Uterus (tissue), 3 donors: ENCODE measurements at regions not wholly inside any gene's neighbourhood (a gene's known extent, or its start where the extent isn't known, plus 50 kb on each side); places are given as distances from the start of the nearest gene placed in this dataset.

Experiments
- DNase-seq, 2 donors: peaks; one replicate each; pipeline ENCODE4 v3.0.0-alpha.2; 2019 to 2020
- H3K27ac ChIP-seq, 2 donors: fragments of 200-600 bp; sonication (generic); 1 replicate in 1 of 2; 2 replicates in 1 of 2; pipeline ENCODE4 v1.5.1; 2016 to 2018
- H3K27me3 ChIP-seq, 2 donors: fragments of 200-600 bp; sonication (generic); one replicate each; pipeline ENCODE4 v1.5.1; 2018 to 2019; ENCODE audit warnings: control low read depth in 1 of 2
- H3K36me3 ChIP-seq, 2 donors: fragments of 200-600 bp; sonication (generic); one replicate each; pipeline ENCODE4 v1.5.1; 2019; ENCODE audit warnings: control low read depth in 1 of 2
- H3K4me1 ChIP-seq, 2 donors: fragments of 200-600 bp; sonication (generic); one replicate each; pipeline ENCODE4 v1.5.1; 2018 to 2019; ENCODE audit warnings: control low read depth in 1 of 2
- H3K4me3 ChIP-seq, 2 donors: fragments of 200-600 bp; sonication (generic); 1 replicate in 1 of 2; 2 replicates in 1 of 2; pipeline ENCODE4 v1.5.1; 2018 to 2019; ENCODE audit warnings: mild to moderate bottlenecking in 1 of 2
- H3K9me3 ChIP-seq, 2 donors: fragments of 200-600 bp; sonication (generic); one replicate each; pipeline ENCODE4 v1.5.1; 2019; ENCODE audit warnings: control low read depth in 1 of 2
- POLR2A ChIP-seq, 2 donors: fragments of 450-650 bp; IDR thresholded peaks; one replicate each; pipeline ENCODE4 v1.6.1; 2016; ENCODE audit warnings: antibody characterized with exemption in 2 of 2, mild to moderate bottlenecking in 1 of 2, moderate library complexity in 1 of 2
- intact Hi-C: fragments of 100-400 bp; cut with DNase I; formaldehyde crosslinking; loops from one replicate; pipeline ENCODE4 v1.15.1; 2023; ENCODE audit warnings: low total_unique reads
- TF ChIP-seq, protein P1 (sequence below), 4 experiments: fragments of 200-600 bp in 2 of 4; fragments of 450-650 bp in 2 of 4; sonication (generic) in 2 of 4; IDR thresholded peaks; one replicate each; pipeline ENCODE4 v1.5.1; 2016 to 2019; ENCODE audit warnings: antibody characterized with exemption in 4 of 4, mild to moderate bottlenecking in 2 of 4, moderate library complexity in 1 of 4
- donor health status: DM: yes; HTN: yes; CAD: no.

DNA sequence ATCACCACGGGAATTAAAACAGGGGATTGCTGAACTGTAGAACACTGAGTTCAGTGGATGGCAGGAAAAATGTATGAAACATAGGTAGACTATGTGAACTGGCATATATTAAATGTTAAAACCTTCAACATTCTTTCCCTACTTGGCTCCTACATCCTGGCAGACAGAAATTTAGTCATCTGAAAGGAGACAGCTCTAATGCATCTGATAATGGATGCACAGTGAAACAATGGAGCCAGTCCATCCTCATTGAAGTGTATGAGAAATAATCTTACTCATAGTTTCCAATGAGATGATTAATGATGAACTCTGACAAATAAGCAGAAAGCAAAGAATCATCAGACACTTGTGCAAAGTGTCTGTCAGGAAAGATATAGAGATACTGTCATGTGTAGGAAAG, 1629.7 kb upstream of the TMEFF2 start:
- TF ChIP-seq POLR2A (IDR thresholded peaks at IDR 0.05) = no peak
- TF ChIP-seq, protein P1, sequence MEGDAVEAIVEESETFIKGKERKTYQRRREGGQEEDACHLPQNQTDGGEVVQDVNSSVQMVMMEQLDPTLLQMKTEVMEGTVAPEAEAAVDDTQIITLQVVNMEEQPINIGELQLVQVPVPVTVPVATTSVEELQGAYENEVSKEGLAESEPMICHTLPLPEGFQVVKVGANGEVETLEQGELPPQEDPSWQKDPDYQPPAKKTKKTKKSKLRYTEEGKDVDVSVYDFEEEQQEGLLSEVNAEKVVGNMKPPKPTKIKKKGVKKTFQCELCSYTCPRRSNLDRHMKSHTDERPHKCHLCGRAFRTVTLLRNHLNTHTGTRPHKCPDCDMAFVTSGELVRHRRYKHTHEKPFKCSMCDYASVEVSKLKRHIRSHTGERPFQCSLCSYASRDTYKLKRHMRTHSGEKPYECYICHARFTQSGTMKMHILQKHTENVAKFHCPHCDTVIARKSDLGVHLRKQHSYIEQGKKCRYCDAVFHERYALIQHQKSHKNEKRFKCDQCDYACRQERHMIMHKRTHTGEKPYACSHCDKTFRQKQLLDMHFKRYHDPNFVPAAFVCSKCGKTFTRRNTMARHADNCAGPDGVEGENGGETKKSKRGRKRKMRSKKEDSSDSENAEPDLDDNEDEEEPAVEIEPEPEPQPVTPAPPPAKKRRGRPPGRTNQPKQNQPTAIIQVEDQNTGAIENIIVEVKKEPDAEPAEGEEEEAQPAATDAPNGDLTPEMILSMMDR (IDR thresholded peaks at IDR 0.05) = no peak
- H3K36me3 ChIP-seq = no peaks in the 10 kb centered on the region
- H3K27ac ChIP-seq = no peak overlapping the region
- H3K4me1 ChIP-seq = no peaks in the 10 kb centered on the region
- no peaks in the 10 kb centered on the region for H3K27me3 ChIP-seq
- DNase-seq = no peak
- intact Hi-C loops = no loop called here
- H3K4me3 ChIP-seq = no peak overlapping the region
- H3K9me3 ChIP-seq = no peaks in the 10 kb centered on the region

DNA sequence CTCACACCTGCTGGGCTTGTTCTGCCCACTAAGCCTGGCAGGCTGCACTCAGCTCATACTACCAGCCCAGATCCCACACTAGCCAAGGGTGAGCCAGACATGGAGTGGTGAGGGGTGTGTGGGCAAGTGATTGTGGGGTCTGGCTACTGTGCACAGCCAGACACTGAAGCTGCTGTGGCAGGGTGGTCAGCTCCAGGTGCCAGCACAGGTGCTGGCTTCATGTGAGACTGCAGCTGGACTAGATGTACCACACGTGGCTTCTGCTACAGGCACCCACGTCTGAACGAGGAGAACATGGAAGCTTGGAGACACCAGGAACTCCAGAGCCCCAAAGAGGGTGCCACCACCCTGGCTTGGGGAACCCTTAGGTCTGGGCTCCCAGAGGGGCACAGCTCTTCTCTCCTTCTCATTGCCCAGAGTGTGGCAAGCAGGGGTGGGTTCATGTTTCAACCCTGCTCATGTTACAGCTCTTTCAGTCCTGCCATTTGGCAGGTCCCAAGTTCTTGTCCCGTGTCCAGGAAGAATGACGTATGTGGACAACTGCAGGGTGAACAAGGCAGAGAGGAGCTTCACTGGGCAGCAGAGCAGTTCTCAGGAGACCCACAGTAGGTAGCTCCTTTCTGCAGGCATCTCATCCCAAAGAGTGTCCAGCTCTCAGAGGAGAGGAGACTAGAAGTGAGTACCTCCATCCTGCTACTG, 1624.2 kb upstream of the TMEFF2 start:
- Histone ChIP-seq H3K27me3 (no peaks in the 10 kb centered on the region), H3K4me1 (no peaks in the 10 kb centered on the region), H3K27ac (no peak overlapping the region), H3K9me3 (no peaks in the 10 kb centered on the region), H3K4me3 (no peak overlapping the region), H3K36me3 (no peaks in the 10 kb centered on the region)
- no peak for DNase-seq
- TF ChIP-seq, protein P1 (IDR thresholded peaks at IDR 0.05) = no peak
- intact Hi-C loops = no loop called here

DNA sequence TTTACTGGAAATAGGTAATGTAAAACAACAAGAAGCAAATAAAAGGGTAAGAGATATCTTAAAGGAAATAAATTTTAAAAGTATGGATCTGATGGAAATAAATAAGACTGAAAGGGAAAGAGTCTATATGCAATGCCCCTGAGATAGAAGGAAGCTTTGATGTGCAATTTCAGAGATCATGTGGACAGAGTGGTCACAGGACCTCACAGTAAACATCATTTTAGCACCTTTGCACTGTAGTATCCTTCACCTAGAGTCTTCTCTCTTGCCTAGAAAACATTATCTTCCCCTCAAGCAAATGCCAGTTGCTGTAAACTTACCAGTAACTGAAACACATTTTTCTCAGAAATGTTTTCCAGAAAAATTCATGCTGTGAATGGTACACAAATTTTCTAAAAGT, 1621.3 kb upstream of the TMEFF2 start:
- Histone ChIP-seq H3K27me3 (no peaks in the 10 kb centered on the region), H3K4me3 (no peak overlapping the region), H3K4me1 (no peaks in the 10 kb centered on the region), H3K36me3 (no peaks in the 10 kb centered on the region), H3K27ac (no peak overlapping the region), H3K9me3 (no peaks in the 10 kb centered on the region)
- intact Hi-C loops = no loop called here
- TF ChIP-seq, protein P1 (IDR thresholded peaks at IDR 0.05) = no peak
- no peak for TF ChIP-seq POLR2A (IDR thresholded peaks at IDR 0.05)
- no peak for DNase-seq

DNA sequence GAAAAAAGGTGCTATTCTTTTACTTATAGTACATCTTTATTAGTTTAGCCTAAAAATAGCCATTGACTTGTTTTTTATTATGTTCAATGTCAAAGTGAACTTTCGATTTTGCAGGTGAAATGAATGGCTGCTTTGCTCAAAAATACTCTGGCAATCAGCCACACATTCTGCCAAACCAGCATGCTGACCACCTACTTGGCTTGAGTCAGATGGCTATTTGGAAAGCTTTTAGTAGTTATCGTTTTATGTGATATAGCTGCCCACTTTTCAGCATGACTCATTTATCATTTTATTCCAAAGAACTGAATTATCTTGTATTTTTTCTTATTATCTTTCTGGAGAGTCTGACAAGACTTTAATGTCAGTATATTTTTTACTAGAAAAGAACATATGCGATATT, 1615.8 kb upstream of the TMEFF2 start:
- no peak for DNase-seq
- no peaks in the 10 kb centered on the region for H3K27me3 ChIP-seq
- no peak overlapping the region for H3K27ac ChIP-seq
- H3K4me1 ChIP-seq = no peaks in the 10 kb centered on the region
- no peaks in the 10 kb centered on the region for H3K9me3 ChIP-seq
- H3K36me3 ChIP-seq = no peaks in the 10 kb centered on the region
- intact Hi-C loops = no loop called here
- TF ChIP-seq POLR2A (IDR thresholded peaks at IDR 0.05) = no peak
- TF ChIP-seq, protein P1 (IDR thresholded peaks at IDR 0.05) = no peak
- H3K4me3 ChIP-seq = no peak overlapping the region

DNA sequence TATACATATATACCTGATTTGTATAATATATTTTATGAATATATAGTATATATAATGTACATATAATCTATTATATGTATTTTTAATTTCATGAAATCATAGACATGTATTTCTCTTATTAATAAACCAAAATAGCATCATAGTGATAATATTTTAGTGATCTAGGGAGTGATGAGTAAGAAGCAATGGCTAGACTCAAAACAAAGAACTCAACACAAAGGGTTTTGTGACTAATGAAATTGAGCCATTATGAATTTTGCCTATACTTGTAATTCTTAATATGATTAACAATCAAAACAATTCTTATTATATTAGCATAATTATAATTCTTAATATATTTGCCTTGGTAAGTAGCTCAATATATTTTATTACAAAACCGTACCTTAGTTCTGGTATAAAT, 1614.1 kb upstream of the TMEFF2 start:
- Histone ChIP-seq H3K4me3 (no peak overlapping the region), H3K27me3 (no peaks in the 10 kb centered on the region), H3K27ac (no peak overlapping the region), H3K9me3 (no peaks in the 10 kb centered on the region), H3K36me3 (no peaks in the 10 kb centered on the region), H3K4me1 (no peaks in the 10 kb centered on the region)
- TF ChIP-seq POLR2A (IDR thresholded peaks at IDR 0.05) = no peak
- TF ChIP-seq, protein P1 (IDR thresholded peaks at IDR 0.05) = no peak
- no peak for DNase-seq
- intact Hi-C loops = no loop called here
